Stomach (tissue), 4 donors: ENCODE measurements at regions not wholly inside any gene's neighbourhood (a gene's known extent, or its start where the extent isn't known, plus 50 kb on each side); places are given as distances from the start of the nearest gene placed in this dataset.

ENCODE experiments used
- CTCF ChIP-seq, 7 experiments: fragments of 450-650 bp in 4 of 7; fragments of 200-600 bp in 3 of 7; sonication (generic) in 3 of 7; IDR thresholded peaks; one replicate each; pipeline ENCODE4 v1.5.1; 2016 to 2019; ENCODE audit warnings: antibody characterized with exemption in 7 of 7, control low read depth in 2 of 7, mild to moderate bottlenecking in 1 of 7
- POLR2A ChIP-seq, 4 donors: fragments of 450-650 bp; IDR thresholded peaks; one replicate each; pipeline ENCODE4 v1.6.1; 2016; ENCODE audit warnings: antibody characterized with exemption in 4 of 4, control low read depth in 2 of 4, mild to moderate bottlenecking in 1 of 4, moderate library complexity in 1 of 4

- TF ChIP-seq CTCF (IDR thresholded peaks at IDR 0.05) (no peak), POLR2A (IDR thresholded peaks at IDR 0.05) (no peak)
These were observed 747.5 kb upstream of the ZEB2 start for GRCh38 chr2:145267451-145267850.
